ENCODE measurements at regions not wholly inside any gene's neighbourhood (a gene's known extent, or its start where the extent isn't known, plus 50 kb on each side); places are given as distances from the start of the nearest gene placed in this dataset.
A peak's percentile ranks its signal among the peaks of the same experiment; 100 is the strongest.

DNA sequence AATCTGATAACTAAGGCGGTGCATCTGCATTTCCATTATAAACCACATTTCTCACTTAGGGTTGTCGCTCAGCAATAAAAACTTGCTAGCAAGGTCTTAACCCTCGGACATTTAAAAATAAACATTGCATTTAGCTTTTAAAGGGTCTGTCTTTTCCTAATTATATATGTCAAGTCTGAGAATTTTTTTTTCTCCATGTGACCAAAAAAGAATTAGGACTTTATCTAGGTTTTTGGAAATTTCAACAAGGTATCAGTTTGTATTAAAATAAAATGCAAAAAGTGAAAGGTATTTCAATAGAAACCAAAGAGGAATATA lies 198.1 kb downstream of the FOXA2 start:
- no peak for DNase-seq (ENCODE audit: low spot score)
- no peak for ATAC-seq
- intact Hi-C loops (cut with DNase I), result no loop called here

- intact Hi-C loops (cut with DNase I), result no loop called here
- ATAC-seq (peak; percentile 32), DNase-seq (ENCODE audit: low spot score) (no peak)
Measured at GRCh38 chr20:22385602-22386305, 198.6 kb downstream of the FOXA2 start.

DNA sequence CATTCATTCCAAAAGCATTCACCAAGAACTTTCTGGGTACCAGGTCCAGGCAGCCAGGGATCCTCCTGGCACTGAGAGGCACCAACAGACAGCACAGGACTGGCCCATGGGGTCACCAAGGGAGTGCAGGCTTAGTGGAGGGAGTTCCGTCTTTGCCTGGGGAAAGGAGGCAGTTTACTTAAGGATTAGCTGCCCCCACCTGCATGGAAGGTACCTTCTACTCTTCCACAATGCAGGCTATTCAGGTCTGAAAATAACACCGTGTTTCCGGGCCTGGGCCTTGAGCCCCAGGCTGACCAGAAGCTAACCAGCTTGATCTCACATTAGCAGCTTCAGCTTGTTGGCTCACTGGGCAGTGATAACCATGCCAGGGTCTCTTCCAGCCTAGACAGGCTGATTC lies 199.4 kb downstream of the FOXA2 start:
- no peak for DNase-seq (ENCODE audit: low spot score)
- ATAC-seq, result no peak
- intact Hi-C loops (cut with DNase I), result no loop called here

DNA sequence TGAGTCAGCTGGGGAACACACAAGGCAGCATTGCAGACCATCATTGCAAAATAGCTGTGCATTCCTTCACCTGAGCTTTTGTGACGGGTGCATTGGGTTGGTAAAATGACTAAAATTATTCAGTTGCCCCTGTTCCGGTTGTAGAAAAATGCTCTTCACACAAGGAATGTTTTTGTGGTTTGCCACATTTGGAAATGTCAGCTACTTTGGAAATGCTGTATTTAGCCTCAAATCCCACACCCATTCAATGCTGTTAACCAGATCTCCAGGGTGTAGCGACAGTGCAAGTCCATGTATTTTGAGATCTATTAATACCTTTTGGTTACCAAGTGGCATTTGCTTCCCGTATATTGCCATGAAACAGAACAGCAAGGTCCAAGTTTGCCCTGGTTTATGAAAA lies 201.2 kb downstream of the FOXA2 start:
- intact Hi-C loops (cut with DNase I), result no loop called here
- DNase-seq (ENCODE audit: low spot score) (no peak), ATAC-seq (no peak)

DNA sequence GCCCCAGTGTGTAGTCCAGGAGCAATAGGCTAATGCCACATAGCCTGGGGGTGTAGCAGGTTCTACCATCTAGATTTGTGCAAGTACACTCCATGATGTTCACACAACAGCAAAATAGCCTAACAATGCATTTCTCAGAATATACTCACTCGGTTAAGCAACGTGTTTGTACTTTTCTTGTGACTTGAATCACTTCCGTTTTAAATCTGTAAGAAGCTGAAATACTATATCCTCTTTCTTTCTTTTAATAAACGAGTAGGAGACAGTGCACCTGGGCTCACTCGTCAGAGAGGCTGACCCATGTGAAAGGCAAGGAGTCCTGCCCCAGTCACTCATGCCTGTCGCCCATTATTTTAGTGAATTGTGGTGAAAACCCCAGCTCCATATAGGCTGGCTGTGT lies 201.6 kb downstream of the FOXA2 start:
- DNase-seq (ENCODE audit: low spot score) (no peak), ATAC-seq (no peak)
- intact Hi-C loops (cut with DNase I), result no loop called here

DNA sequence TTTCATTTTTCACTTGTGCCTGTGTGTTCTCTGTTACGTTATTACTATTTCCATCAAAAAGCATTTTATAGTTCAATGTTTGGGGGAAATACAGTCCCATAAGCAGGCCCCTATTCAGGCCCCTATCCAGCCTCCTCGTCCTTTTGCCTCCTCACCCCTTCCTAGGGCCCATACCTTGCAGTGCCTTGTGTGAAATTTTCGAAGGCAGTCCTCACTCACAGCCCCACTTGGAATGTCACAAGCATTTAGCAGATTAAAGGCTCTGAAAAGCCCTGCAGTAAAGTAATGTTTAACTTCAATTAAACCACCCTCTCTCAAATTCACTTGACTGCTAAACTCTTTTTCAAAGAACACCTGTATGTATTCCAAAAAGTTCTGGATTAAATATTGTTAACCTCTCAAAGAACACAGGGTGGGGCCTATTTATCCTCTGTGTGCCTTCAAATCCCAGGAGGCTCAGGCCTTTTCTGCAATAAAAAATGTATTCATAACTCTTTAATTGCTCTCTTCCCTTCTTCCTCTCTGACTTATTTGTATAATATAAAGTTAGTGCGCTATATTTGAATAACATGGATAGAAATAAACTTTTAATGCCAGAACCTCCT lies 202.5 kb downstream of the FOXA2 start:
- intact Hi-C loops (cut with DNase I), result no loop called here
- DNase-seq (ENCODE audit: low spot score), result no peak
- ATAC-seq, result no peak

- intact Hi-C loops (cut with DNase I), result no loop called here
- ATAC-seq, result no peak
- DNase-seq (ENCODE audit: low spot score), result no peak
Measured at GRCh38 chr20:22379472-22379871, 204.9 kb downstream of the FOXA2 start.

- DNase-seq (ENCODE audit: low spot score) (no peak), ATAC-seq (no peak)
- intact Hi-C loops (cut with DNase I), result no loop called here
Measured at GRCh38 chr20:22374678-22375590, 209.4 kb downstream of the FOXA2 start.

- ATAC-seq (no peak), DNase-seq (ENCODE audit: low spot score) (no peak)
- intact Hi-C loops (cut with DNase I), result no loop called here
Measured at GRCh38 chr20:22374066-22374465, 210.3 kb downstream of the FOXA2 start.

- ATAC-seq (no peak), DNase-seq (ENCODE audit: low spot score) (no peak)
- intact Hi-C loops (cut with DNase I), result no loop called here
Measured at GRCh38 chr20:22373164-22373895, 211.0 kb downstream of the FOXA2 start.

DNA sequence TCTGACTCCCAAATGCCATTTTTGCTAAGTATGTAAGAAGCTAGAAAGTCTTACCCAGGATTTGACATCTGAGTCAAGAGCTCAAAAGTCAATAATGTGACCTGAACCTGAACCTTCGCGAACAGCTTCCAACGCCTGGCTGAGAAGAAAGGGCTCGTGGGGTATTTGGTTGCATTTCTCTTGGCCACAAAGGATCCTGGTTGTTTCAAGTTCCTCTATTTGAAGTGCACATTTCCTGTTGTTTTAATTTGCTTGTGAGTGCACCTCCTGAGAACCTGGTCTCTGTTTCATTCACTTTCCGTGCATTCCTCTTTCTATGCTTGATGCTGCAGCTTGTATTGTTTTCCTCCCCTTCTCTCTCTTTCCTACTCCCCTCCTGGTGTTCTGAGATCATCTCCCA lies 212.5 kb downstream of the FOXA2 start:
- ATAC-seq, result no peak
- intact Hi-C loops (cut with DNase I), result no loop called here

GRCh38 chr20:22370137-22370536 lies 214.2 kb downstream of the FOXA2 start:
- intact Hi-C loops (cut with DNase I), result no loop called here
- ATAC-seq, result no peak
- DNase-seq (ENCODE audit: low spot score), result no peak

More for the DNA sequence above, 212.5 kb downstream of the FOXA2 start:
- DNase-seq (ENCODE audit: low spot score), result no peak

- ATAC-seq (no peak), DNase-seq (ENCODE audit: low spot score) (no peak)
- intact Hi-C loops (cut with DNase I), result no loop called here
Measured at GRCh38 chr20:22369100-22369499, 215.3 kb downstream of the FOXA2 start.

DNA sequence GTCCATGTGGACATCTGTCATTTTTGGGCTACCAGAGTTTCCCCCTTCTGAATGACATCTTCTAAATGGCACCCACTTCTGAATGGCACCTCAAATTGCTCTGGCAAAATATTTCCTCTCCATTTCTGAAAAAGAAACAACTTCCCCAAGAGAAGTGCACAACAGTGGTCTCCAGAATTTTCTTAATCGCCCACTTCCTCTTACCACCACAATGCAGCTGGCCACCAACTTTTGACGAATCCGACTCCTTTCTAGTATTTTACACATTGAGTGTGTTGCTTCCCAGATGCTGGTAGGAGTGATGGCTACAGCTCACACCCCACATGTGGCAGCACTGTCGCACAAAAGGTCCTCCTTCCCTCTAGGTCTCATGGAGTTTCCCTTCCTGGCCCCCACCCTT lies 216.1 kb downstream of the FOXA2 start:
- DNase-seq (ENCODE audit: low spot score), result no peak
- intact Hi-C loops (cut with DNase I), result no loop called here
- no peak for ATAC-seq

DNA sequence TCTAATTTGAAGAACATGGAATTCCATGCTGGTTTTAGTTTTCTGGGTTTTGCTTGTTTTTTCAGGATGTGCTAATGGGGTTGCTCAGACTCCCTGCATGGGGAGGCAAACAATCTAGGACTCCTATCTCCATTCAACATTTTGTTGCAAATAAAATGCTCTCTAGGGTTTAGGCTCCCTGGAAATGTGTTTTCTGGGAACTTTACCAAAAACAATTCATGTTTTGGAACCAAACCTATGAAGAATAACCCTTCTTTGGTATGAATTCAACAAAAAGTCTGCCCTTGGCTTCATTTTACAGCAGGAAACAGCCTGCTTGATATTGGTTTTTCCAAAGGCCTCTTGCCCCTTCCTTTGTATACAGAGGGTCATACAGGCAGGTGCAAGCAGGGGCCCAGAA lies 217.7 kb downstream of the FOXA2 start:
- DNase-seq (ENCODE audit: low spot score) (no peak), ATAC-seq (no peak)
- intact Hi-C loops (cut with DNase I), result no loop called here

- DNase-seq (ENCODE audit: low spot score) (no peak), ATAC-seq (no peak)
- intact Hi-C loops (cut with DNase I), result no loop called here
Measured at GRCh38 chr20:22354647-22355046, 229.7 kb downstream of the FOXA2 start.

GRCh38 chr20:22353586-22353985 lies 230.8 kb downstream of the FOXA2 start:
- no peak for DNase-seq (ENCODE audit: low spot score)
- ATAC-seq, result no peak
- intact Hi-C loops (cut with DNase I), result no loop called here

GRCh38 chr20:22352019-22352418 lies 232.4 kb downstream of the FOXA2 start:
- intact Hi-C loops (cut with DNase I), result no loop called here
- DNase-seq (ENCODE audit: low spot score), result no peak
- no peak for ATAC-seq

DNA sequence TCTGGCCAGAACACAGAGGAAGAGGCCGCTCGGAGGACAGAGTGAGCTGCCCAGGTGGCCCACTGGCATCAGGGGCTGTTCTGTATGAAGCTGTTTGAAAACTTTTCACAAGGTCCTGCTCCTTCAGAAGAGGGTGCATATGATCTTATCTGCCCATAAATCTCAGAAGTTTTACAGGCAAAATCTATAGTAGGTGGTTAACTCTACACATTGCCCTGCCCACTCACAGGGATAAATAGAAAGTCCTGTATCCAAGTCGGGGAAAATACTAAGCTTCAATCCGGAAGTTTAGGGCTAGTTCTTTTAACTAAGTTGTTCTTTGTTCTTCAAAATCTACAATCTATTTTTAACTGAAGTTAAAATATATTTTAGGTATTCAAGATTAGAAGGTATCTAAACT lies 233.7 kb downstream of the FOXA2 start:
- intact Hi-C loops (cut with DNase I), result no loop called here
- ATAC-seq, result no peak
- no peak for DNase-seq (ENCODE audit: low spot score)

- intact Hi-C loops (cut with DNase I), result no loop called here
- ATAC-seq (no peak), DNase-seq (ENCODE audit: low spot score) (no peak)
Measured at GRCh38 chr20:22348010-22348409, 236.4 kb downstream of the FOXA2 start.

All from sciatic nerve (tissue), 2 donors.